Cardiac muscle cell (in vitro differentiated cells and primary cell): ENCODE measurements at regions not wholly inside any gene's neighbourhood (a gene's known extent, or its start where the extent isn't known, plus 50 kb on each side); places are given as distances from the start of the nearest gene placed in this dataset.

ENCODE experiments used
- DNase-seq, 2 donors: peaks; one replicate each; pipeline versions ENCODE4 v3.0.0 to v3.0.0-alpha.2; 2010 to 2017; ENCODE audit warnings: low read depth in 1 of 2, low spot score in 1 of 2
- H3K27ac ChIP-seq: fragments of 200-600 bp; sonication (generic); 2 replicates; pipeline ENCODE4 v1.5.1; 2016
- H3K27me3 ChIP-seq: fragments of 200-600 bp; sonication (generic); 2 replicates; pipeline ENCODE4 v1.6.0; 2016; ENCODE audit warnings: control low read depth
- H3K36me3 ChIP-seq: fragments of 200-600 bp; sonication (generic); 2 replicates; pipeline ENCODE4 v1.5.1; 2016; ENCODE audit warnings: control low read depth
- H3K4me1 ChIP-seq: fragments of 200-600 bp; sonication (generic); 2 replicates; pipeline ENCODE4 v1.8.1; 2017; ENCODE audit warnings: low read depth, mild to moderate bottlenecking, mixed run types
- H3K4me3 ChIP-seq: fragments of 200-600 bp; sonication (generic); 2 replicates; pipeline ENCODE4 v1.5.1; 2016; ENCODE audit warnings: mild to moderate bottlenecking
- H3K9me3 ChIP-seq: fragments of 200-600 bp; sonication (generic); 2 replicates; pipeline ENCODE4 v1.5.1; 2017; ENCODE audit warnings: low read depth, mild to moderate bottlenecking, control low read depth
- TF ChIP-seq, protein P1 (sequence below): IDR thresholded peaks from 2 replicates; pipeline ENCODE4 v1.5.1; 2012; ENCODE audit warnings: low read depth, mild to moderate bottlenecking, low read length

DNA sequence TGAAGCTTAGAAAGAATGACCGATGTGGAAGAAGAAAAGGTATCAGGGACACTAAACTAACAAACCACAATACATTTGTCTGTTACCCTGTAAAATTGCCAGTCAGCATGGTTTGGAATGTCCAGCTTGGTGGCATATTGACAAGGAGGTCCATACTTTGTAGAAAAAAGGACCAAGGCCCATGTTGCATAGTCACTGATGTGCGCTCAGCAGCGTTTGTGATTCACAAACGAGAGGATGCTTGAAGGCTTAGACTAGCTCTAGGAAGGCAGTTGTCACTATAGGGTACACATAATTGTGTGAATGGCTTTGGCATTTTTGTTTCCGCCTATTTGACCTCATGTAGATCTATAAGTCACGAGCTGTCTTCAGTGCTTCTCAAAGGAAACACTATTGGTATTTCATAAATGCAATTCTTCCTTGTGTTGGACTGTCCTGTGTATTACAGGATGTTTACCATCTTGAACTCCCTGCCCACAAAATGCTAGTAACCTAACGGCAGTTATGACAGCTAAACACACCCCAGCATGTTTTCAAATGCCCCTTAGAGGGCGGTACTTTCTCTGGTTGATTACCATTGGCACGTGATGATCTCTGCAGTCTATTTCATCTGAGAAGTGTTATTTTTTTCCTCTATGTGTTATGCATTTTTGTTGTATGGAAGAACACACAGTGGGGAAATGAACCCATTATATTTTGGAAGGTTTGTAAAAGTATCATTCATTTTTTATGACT lies 304.2 kb downstream of the CYRIA start:
- H3K27ac ChIP-seq = no peak overlapping the region
- TF ChIP-seq, protein P1, sequence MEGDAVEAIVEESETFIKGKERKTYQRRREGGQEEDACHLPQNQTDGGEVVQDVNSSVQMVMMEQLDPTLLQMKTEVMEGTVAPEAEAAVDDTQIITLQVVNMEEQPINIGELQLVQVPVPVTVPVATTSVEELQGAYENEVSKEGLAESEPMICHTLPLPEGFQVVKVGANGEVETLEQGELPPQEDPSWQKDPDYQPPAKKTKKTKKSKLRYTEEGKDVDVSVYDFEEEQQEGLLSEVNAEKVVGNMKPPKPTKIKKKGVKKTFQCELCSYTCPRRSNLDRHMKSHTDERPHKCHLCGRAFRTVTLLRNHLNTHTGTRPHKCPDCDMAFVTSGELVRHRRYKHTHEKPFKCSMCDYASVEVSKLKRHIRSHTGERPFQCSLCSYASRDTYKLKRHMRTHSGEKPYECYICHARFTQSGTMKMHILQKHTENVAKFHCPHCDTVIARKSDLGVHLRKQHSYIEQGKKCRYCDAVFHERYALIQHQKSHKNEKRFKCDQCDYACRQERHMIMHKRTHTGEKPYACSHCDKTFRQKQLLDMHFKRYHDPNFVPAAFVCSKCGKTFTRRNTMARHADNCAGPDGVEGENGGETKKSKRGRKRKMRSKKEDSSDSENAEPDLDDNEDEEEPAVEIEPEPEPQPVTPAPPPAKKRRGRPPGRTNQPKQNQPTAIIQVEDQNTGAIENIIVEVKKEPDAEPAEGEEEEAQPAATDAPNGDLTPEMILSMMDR = no peak
- DNase-seq = no peak
- no peaks in the 10 kb centered on the region for H3K36me3 ChIP-seq
- H3K27me3 ChIP-seq = no peaks in the 10 kb centered on the region
- H3K9me3 ChIP-seq = no peaks in the 10 kb centered on the region
- no peaks in the 10 kb centered on the region for H3K4me1 ChIP-seq
- H3K4me3 ChIP-seq = no peak overlapping the region

DNA sequence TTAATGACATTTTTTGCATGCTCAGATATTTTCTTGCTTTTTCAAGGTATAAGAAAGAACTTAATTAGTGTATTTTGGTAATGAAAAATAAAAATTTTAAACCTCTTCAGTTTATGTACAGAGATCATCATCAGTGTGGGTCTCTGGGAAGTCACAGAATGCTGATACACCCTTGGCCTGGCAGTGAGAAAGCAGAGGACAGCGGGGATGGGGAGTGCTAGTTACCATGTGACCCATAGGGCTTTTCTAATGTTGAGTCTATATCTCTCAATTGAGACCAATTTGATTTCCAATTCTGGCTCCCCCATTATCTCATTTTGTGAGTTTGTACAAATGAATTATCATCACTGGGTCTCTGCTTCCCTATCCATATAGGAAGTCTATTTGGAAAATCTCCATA lies 305.7 kb downstream of the CYRIA start:
- Histone ChIP-seq H3K27me3 (no peaks in the 10 kb centered on the region), H3K4me1 (no peaks in the 10 kb centered on the region), H3K36me3 (no peaks in the 10 kb centered on the region), H3K9me3 (no peaks in the 10 kb centered on the region), H3K4me3 (no peak overlapping the region), H3K27ac (no peak overlapping the region)
- no peak for DNase-seq
- TF ChIP-seq, protein P1 = no peak

DNA sequence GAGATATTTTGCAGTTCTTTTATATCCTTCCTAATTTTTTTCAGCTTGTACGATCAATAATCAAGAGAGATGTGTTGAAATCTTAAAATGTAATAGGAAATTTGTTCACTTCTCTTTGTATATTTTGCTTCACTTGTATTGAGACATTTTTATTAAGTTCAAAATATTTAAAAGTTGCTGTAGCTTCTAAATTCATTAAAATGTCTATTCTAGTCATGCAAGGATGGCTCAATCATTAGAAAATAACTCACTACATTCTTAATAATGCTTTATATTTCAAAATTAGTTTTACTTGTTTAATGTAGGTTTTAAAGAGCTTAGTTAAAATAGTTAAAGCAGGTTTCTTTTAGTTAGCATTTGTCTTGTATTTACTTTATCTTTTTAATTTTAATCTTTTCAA lies 308.4 kb downstream of the CYRIA start:
- no peak for DNase-seq
- Histone ChIP-seq H3K9me3 (no peaks in the 10 kb centered on the region), H3K4me1 (no peaks in the 10 kb centered on the region), H3K27ac (no peak overlapping the region), H3K4me3 (no peak overlapping the region), H3K27me3 (no peaks in the 10 kb centered on the region), H3K36me3 (no peaks in the 10 kb centered on the region)
- TF ChIP-seq, protein P1 = no peak

DNA sequence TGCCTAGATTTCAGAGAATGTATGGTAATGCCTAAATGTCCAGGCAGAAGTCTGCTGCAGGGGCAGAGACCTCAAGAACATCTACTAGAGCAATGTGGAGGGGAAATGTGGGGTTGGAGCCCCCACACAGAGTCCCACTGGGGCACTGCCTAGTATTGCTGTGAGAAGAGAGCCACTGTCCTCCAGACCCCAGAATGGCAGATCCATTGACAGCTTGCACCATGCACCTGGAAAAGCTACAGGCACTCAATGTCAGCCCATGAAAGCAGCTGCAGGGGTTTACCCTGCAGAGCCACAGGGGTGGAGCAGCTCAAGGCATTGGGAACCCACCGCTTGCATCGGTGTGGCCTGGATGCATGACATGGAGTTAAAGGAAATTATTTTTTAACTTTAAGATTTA lies 314.1 kb downstream of the CYRIA start:
- H3K27ac ChIP-seq = no peak overlapping the region

DNA sequence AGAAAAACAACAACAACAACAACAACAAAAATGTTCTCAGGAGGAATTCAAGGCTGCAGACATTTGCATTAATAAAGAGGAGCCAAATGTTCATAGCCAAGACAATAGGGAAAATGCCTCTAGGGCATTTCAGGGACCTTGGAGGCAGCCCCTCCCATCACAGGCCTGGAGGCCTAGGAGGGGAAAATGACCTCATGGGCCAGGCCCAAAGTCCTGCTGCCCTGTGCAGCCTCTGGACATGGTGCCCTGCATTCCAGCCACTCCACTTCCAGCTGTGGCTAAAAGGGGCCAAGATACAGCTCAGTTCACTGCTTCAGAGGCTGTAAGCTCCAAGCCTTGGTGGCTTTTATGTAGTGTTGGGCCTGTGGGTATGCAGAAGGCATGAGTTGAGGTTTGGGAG lies 314.5 kb downstream of the CYRIA start:
- Histone ChIP-seq H3K27me3 (no peaks in the 10 kb centered on the region), H3K9me3 (no peaks in the 10 kb centered on the region), H3K36me3 (no peaks in the 10 kb centered on the region), H3K4me1 (no peaks in the 10 kb centered on the region), H3K27ac (no peak overlapping the region), H3K4me3 (no peak overlapping the region)
- no peak for DNase-seq
- TF ChIP-seq, protein P1 = no peak

More for the DNA sequence above, 314.1 kb downstream of the CYRIA start:
- DNase-seq = no peak
- Histone ChIP-seq H3K4me3 (no peak overlapping the region), H3K4me1 (no peaks in the 10 kb centered on the region), H3K27me3 (no peaks in the 10 kb centered on the region), H3K36me3 (no peaks in the 10 kb centered on the region), H3K9me3 (no peaks in the 10 kb centered on the region)
- TF ChIP-seq, protein P1 = no peak
